ENCODE measurements at regions not wholly inside any gene's neighbourhood (a gene's known extent, or its start where the extent isn't known, plus 50 kb on each side); places are given as distances from the start of the nearest gene placed in this dataset.

DNA sequence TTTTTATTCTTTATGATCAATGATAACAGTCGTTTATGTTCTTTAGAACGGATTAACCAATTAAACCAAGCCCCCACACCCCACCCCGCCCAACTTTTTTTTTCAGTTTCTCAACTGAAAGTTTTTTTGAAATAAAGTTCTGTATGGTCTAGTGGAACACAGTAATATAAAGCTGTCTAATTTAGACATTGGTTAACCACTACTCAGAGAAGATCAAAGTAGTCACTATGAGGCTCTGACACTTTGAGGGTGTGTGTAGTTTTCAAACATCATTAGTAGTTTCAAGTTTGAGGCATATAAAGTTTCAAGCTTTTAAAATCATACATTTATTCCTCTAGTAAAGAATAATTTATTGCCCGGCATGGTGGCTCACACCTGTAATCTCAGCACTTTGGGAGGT lies 413.2 kb downstream of the EFNB2 start:
- TF ChIP-seq RBBP5 (IDR thresholded peaks at IDR 0.05; ENCODE audit: borderline replicate concordance, low read depth, low read length) (no peak), POLR2A (IDR thresholded peaks at IDR 0.05; ENCODE audit: control extremely low read depth in 1 of 2, low read depth in 2 of 2, low read length in 2 of 2) (no peak), RAD21 (IDR thresholded peaks at IDR 0.05 in 1 of 2, conservative IDR thresholded peaks at IDR 0.05 in 1 of 2; ENCODE audit: low read depth in 2 of 2, low read length in 2 of 2) (no peak), TEAD4 (IDR thresholded peaks at IDR 0.05; ENCODE audit: low read depth, low read length) (no peak), CREB1 (IDR thresholded peaks at IDR 0.05) (no peak), SUZ12 (IDR thresholded peaks at IDR 0.05; ENCODE audit: low read length) (no peak), KDM1A (IDR thresholded peaks at IDR 0.05; ENCODE audit: borderline replicate concordance, low read length) (no peak), SIN3A (conservative IDR thresholded peaks at IDR 0.05 in 1 of 2, IDR thresholded peaks at IDR 0.05 in 1 of 2; ENCODE audit: low read depth in 1 of 2, low read length in 2 of 2) (no peak), POLR2AphosphoS5 (IDR thresholded peaks at IDR 0.05; ENCODE audit: low read depth, low read length) (no peak), SRF (IDR thresholded peaks at IDR 0.05; ENCODE audit: low read depth, low read length) (no peak)
- TF ChIP-seq, protein P1, sequence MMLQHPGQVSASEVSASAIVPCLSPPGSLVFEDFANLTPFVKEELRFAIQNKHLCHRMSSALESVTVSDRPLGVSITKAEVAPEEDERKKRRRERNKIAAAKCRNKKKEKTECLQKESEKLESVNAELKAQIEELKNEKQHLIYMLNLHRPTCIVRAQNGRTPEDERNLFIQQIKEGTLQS (IDR thresholded peaks at IDR 0.05; ENCODE audit: insufficient read depth, low read depth, low read length), result no peak
- TF ChIP-seq, protein P2, sequence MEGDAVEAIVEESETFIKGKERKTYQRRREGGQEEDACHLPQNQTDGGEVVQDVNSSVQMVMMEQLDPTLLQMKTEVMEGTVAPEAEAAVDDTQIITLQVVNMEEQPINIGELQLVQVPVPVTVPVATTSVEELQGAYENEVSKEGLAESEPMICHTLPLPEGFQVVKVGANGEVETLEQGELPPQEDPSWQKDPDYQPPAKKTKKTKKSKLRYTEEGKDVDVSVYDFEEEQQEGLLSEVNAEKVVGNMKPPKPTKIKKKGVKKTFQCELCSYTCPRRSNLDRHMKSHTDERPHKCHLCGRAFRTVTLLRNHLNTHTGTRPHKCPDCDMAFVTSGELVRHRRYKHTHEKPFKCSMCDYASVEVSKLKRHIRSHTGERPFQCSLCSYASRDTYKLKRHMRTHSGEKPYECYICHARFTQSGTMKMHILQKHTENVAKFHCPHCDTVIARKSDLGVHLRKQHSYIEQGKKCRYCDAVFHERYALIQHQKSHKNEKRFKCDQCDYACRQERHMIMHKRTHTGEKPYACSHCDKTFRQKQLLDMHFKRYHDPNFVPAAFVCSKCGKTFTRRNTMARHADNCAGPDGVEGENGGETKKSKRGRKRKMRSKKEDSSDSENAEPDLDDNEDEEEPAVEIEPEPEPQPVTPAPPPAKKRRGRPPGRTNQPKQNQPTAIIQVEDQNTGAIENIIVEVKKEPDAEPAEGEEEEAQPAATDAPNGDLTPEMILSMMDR (IDR thresholded peaks at IDR 0.05; ENCODE audit: control extremely low read depth in 1 of 3, insufficient read depth in 1 of 3, low read depth in 1 of 3, low read length in 3 of 3), result no peak
